Jurkat, Clone E6-1 (cell line): ENCODE measurements at regions not wholly inside any gene's neighbourhood (a gene's known extent, or its start where the extent isn't known, plus 50 kb on each side); places are given as distances from the start of the nearest gene placed in this dataset.
"Not testable (repeated sequence)": the region's sequence is repeated elsewhere in the genome, so short reads cannot be mapped to it uniquely, and the experiment has no call there.

Experiments used
- DNase-seq: peaks from one replicate; pipeline ENCODE4 v3.0.0-alpha.2; 2011; ENCODE audit warnings: low read depth, low spot score
- H3K4me3 ChIP-seq: 2 replicates; pipeline ENCODE4 v1.5.1; 2011; ENCODE audit warnings: mild to moderate bottlenecking, low read length, control low read depth, moderate library complexity

- no peak for DNase-seq
Observed at GRCh38 chr6:85065831-85066230, 301.4 kb upstream of the TBX18 start.

GRCh38 chr6:85063611-85064010 lies 299.2 kb upstream of the TBX18 start:
- DNase-seq = no peak
- no peak overlapping the region for H3K4me3 ChIP-seq

More at GRCh38 chr6:85065831-85066230, 301.4 kb upstream of the TBX18 start:
- no peak overlapping the region for H3K4me3 ChIP-seq

GRCh38 chr6:85062884-85063283 lies 298.5 kb upstream of the TBX18 start:
- no peak overlapping the region for H3K4me3 ChIP-seq
- DNase-seq = no peak

GRCh38 chr6:85058806-85059205 lies 294.4 kb upstream of the TBX18 start:
- DNase-seq = no peak

GRCh38 chr6:85050149-85050548 lies 285.8 kb upstream of the TBX18 start:
- no peak for DNase-seq

More at GRCh38 chr6:85058806-85059205, 294.4 kb upstream of the TBX18 start:
- H3K4me3 ChIP-seq = no peak overlapping the region

GRCh38 chr6:85049282-85049681 lies 284.9 kb upstream of the TBX18 start:
- DNase-seq = no peak
- no peak overlapping the region for H3K4me3 ChIP-seq

More at GRCh38 chr6:85050149-85050548, 285.8 kb upstream of the TBX18 start:
- H3K4me3 ChIP-seq = no peak overlapping the region

GRCh38 chr6:85047818-85048217 lies 283.4 kb upstream of the TBX18 start:
- DNase-seq = no peak
- no peak overlapping the region for H3K4me3 ChIP-seq

- DNase-seq = not testable (repeated sequence)
Observed at GRCh38 chr6:85045767-85046166, 281.4 kb upstream of the TBX18 start.

GRCh38 chr6:85044361-85044760 lies 280.0 kb upstream of the TBX18 start:
- DNase-seq = no peak

More at GRCh38 chr6:85045767-85046166, 281.4 kb upstream of the TBX18 start:
- not testable (repeated sequence) for H3K4me3 ChIP-seq

GRCh38 chr6:85041376-85041775 lies 277.0 kb upstream of the TBX18 start:
- no peak overlapping the region for H3K4me3 ChIP-seq
- DNase-seq = no peak

More at GRCh38 chr6:85044361-85044760, 280.0 kb upstream of the TBX18 start:
- no peak overlapping the region for H3K4me3 ChIP-seq

GRCh38 chr6:85037221-85037620 lies 272.8 kb upstream of the TBX18 start:
- no peak overlapping the region for H3K4me3 ChIP-seq
- no peak for DNase-seq

- H3K4me3 ChIP-seq = no peak overlapping the region
- no peak for DNase-seq
Observed at GRCh38 chr6:85035766-85036165, 271.4 kb upstream of the TBX18 start.

- no peak for DNase-seq
- H3K4me3 ChIP-seq = no peak overlapping the region
Observed at GRCh38 chr6:85033547-85033946, 269.1 kb upstream of the TBX18 start.

- DNase-seq = no peak
- H3K4me3 ChIP-seq = no peak overlapping the region
Observed at GRCh38 chr6:85026021-85026420, 261.6 kb upstream of the TBX18 start.

GRCh38 chr6:85023721-85024120 lies 259.3 kb upstream of the TBX18 start:
- no peak overlapping the region for H3K4me3 ChIP-seq
- no peak for DNase-seq

- DNase-seq = no peak
Observed at GRCh38 chr6:85017352-85017751, 253.0 kb upstream of the TBX18 start.

GRCh38 chr6:85016726-85017125 lies 252.3 kb upstream of the TBX18 start:
- H3K4me3 ChIP-seq = no peak overlapping the region
- no peak for DNase-seq

More at GRCh38 chr6:85017352-85017751, 253.0 kb upstream of the TBX18 start:
- no peak overlapping the region for H3K4me3 ChIP-seq

- no peak overlapping the region for H3K4me3 ChIP-seq
- DNase-seq = no peak
Observed at GRCh38 chr6:85015396-85015990, 251.1 kb upstream of the TBX18 start.

- no peak overlapping the region for H3K4me3 ChIP-seq
Observed at GRCh38 chr6:85010865-85011264, 246.5 kb upstream of the TBX18 start.

GRCh38 chr6:85008296-85009009 lies 244.1 kb upstream of the TBX18 start:
- DNase-seq = no peak
- H3K4me3 ChIP-seq = no peak overlapping the region

More at GRCh38 chr6:85010865-85011264, 246.5 kb upstream of the TBX18 start:
- no peak for DNase-seq

- no peak overlapping the region for H3K4me3 ChIP-seq
- no peak for DNase-seq
Observed at GRCh38 chr6:85006362-85006761, 242.0 kb upstream of the TBX18 start.
